ENCODE measurements at regions not wholly inside any gene's neighbourhood (a gene's known extent, or its start where the extent isn't known, plus 50 kb on each side); places are given as distances from the start of the nearest gene placed in this dataset.

DNA sequence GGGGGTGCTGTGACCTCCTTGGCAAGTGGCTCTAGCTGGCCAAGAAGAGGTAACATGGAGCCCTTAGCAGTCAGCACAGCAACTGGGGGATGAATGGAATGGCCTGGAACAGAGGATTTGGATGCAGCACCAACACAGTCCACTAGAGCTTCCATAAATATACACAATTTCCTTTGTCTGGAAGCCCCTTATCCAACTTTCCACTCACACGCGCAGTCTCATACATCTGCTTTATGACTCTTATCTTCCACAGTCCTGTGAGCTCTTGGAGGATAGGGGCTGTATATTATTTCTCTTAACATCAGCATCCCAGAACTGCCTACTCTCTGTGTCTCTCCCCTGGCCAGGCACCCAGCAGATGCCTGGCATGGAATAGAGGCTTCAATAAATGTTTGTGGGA, 235.6 kb upstream of the MAF start:
- TF ChIP-seq CTCF (IDR thresholded peaks at IDR 0.05) (no peak), POLR2AphosphoS5 (IDR thresholded peaks at IDR 0.05) (no peak), POLR2A (IDR thresholded peaks at IDR 0.05) (no peak), EP300 (IDR thresholded peaks at IDR 0.05) (no peak)
